SK-N-SH treated with all-trans-retinoic acid at 6 μM for 48 hours (cell line): ENCODE measurements at regions not wholly inside any gene's neighbourhood (a gene's known extent, or its start where the extent isn't known, plus 50 kb on each side); places are given as distances from the start of the nearest gene placed in this dataset.

Experiments used
- ATAC-seq: fragments of 200-7000 bp; cut with Tn5 transposase; 3 replicates; pipeline ENCODE4 v1.9.1; 2020; ENCODE audit warnings: mild to moderate bottlenecking, moderate library complexity
- ARNTL ChIP-seq: fragments of 450-650 bp; formaldehyde crosslinking; IDR thresholded peaks from 2 replicates; pipeline ENCODE4 v1.5.0; 2020; ENCODE audit warnings: low read depth, mild to moderate bottlenecking, moderate library complexity, borderline replicate concordance
- BACH2 ChIP-seq: fragments of 250-450 bp; sonication (Bioruptor Pico); IDR thresholded peaks from 2 replicates; pipeline ENCODE4 v1.9.0; 2021; ENCODE audit warnings: mild to moderate bottlenecking, borderline replicate concordance
- CREB5 ChIP-seq: fragments of 250-450 bp; sonication (Bioruptor Pico); IDR thresholded peaks from 2 replicates; pipeline ENCODE4 v1.5.1; 2020; ENCODE audit warnings: low read depth, mild to moderate bottlenecking, moderate library complexity
- CSDC2 ChIP-seq: fragments of 250-450 bp; sonication (Bioruptor Pico); IDR thresholded peaks from 2 replicates; pipeline ENCODE4 v1.5.0; 2020; ENCODE audit warnings: mild to moderate bottlenecking, moderate library complexity
- CSRNP3 ChIP-seq: fragments of 250-450 bp; sonication (Bioruptor Pico); IDR thresholded peaks from 2 replicates; pipeline ENCODE4 v1.5.1; 2021; ENCODE audit warnings: mild to moderate bottlenecking, moderate library complexity
- ESRRG ChIP-seq: fragments of 250-450 bp; sonication (Bioruptor Pico); IDR thresholded peaks from 2 replicates; pipeline ENCODE4 v1.6.1; 2021; ENCODE audit warnings: mild to moderate bottlenecking
- OSR1 ChIP-seq: fragments of 250-450 bp; sonication (Bioruptor Pico); IDR thresholded peaks from 2 replicates; pipeline ENCODE4 v1.8.0; 2022; ENCODE audit warnings: moderate library complexity, mild to moderate bottlenecking, inconsistent platforms
- PATZ1 ChIP-seq: fragments of 250-450 bp; sonication (Bioruptor Pico); IDR thresholded peaks from 2 replicates; pipeline ENCODE4 v1.8.0; 2020; ENCODE audit warnings: mild to moderate bottlenecking, moderate library complexity, borderline replicate concordance
- POU6F1 ChIP-seq: fragments of 250-450 bp; sonication (Bioruptor Pico); IDR thresholded peaks from 2 replicates; pipeline ENCODE4 v1.8.0; 2021; ENCODE audit warnings: low read depth, mild to moderate bottlenecking, moderate library complexity, borderline replicate concordance
- PPARA ChIP-seq: fragments of 250-450 bp; sonication (Bioruptor Pico); IDR thresholded peaks from 2 replicates; pipeline ENCODE4 v1.5.0; 2020; ENCODE audit warnings: mild to moderate bottlenecking, borderline replicate concordance
- RARB ChIP-seq: fragments of 250-450 bp; sonication (Bioruptor Pico); IDR thresholded peaks from 2 replicates; pipeline ENCODE4 v1.8.0; 2021; ENCODE audit warnings: mild to moderate bottlenecking, moderate library complexity
- SNAI2 ChIP-seq: fragments of 250-450 bp; sonication (Bioruptor Pico); IDR thresholded peaks from 2 replicates; pipeline ENCODE4 v1.5.0; 2020; ENCODE audit warnings: mild to moderate bottlenecking, moderate library complexity
- TCF4 ChIP-seq: fragments of 250-450 bp; sonication (Bioruptor Pico); IDR thresholded peaks from 2 replicates; pipeline ENCODE4 v1.8.0; 2021; ENCODE audit warnings: mild to moderate bottlenecking, moderate library complexity, borderline replicate concordance
- TOX ChIP-seq: fragments of 250-450 bp; sonication (Bioruptor Pico); IDR thresholded peaks from 2 replicates; pipeline ENCODE4 v1.8.0; 2021; ENCODE audit warnings: mild to moderate bottlenecking, moderate library complexity, borderline replicate concordance
- TSHZ2 ChIP-seq: fragments of 250-450 bp; sonication (Bioruptor Pico); IDR thresholded peaks from 2 replicates; pipeline ENCODE4 v1.5.0; 2020; ENCODE audit warnings: mild to moderate bottlenecking, moderate library complexity
- ZC3H10 ChIP-seq: fragments of 250-450 bp; sonication (Bioruptor Pico); IDR thresholded peaks from 2 replicates; pipeline ENCODE4 v1.5.1; 2021; ENCODE audit warnings: mild to moderate bottlenecking, moderate library complexity
- ZFP3 ChIP-seq: fragments of 250-450 bp; sonication (Bioruptor Pico); IDR thresholded peaks from 2 replicates; pipeline ENCODE4 v1.5.0; 2020; ENCODE audit warnings: mild to moderate bottlenecking, moderate library complexity
- ZFP30 ChIP-seq: fragments of 450-650 bp; formaldehyde crosslinking; IDR thresholded peaks from 2 replicates; pipeline ENCODE4 v1.5.0; 2022; ENCODE audit warnings: mild to moderate bottlenecking, moderate library complexity
- ZNF565 ChIP-seq: fragments of 450-650 bp; formaldehyde crosslinking; conservative IDR thresholded peaks from 2 replicates; pipeline ENCODE4 v1.5.0; 2020; ENCODE audit warnings: low read depth, mild to moderate bottlenecking, moderate library complexity
- ZNF70 ChIP-seq: fragments of 450-650 bp; formaldehyde crosslinking; IDR thresholded peaks from 2 replicates; pipeline ENCODE4 v1.5.0; 2020; ENCODE audit warnings: mild to moderate bottlenecking, moderate library complexity
- ZNF8 ChIP-seq: fragments of 450-650 bp; formaldehyde crosslinking; IDR thresholded peaks from 2 replicates; pipeline ENCODE4 v1.5.0; 2020; ENCODE audit warnings: mild to moderate bottlenecking, moderate library complexity

GRCh38 chr11:38948392-38948791, 2350.4 kb upstream of the RAG2 start (continued):
- TF ChIP-seq TSHZ2 (CRISPR knock-in tag), result no peak
- TF ChIP-seq CSRNP3 (CRISPR knock-in tag), result no peak
- TF ChIP-seq CSDC2, result no peak
- no peak for TF ChIP-seq OSR1 (CRISPR knock-in tag)
- no peak for TF ChIP-seq ESRRG (CRISPR knock-in tag)
- TF ChIP-seq, all 23 proteins: peak for 0

- no peak for TF ChIP-seq ZFP3 (CRISPR knock-in tag)
- TF ChIP-seq ZNF70 (CRISPR knock-in tag), result no peak
- TF ChIP-seq TOX (CRISPR knock-in tag), result no peak
- TF ChIP-seq ESRRG (CRISPR knock-in tag), result no peak
- TF ChIP-seq TCF4, result no peak
- TF ChIP-seq ARNTL, result no peak
- TF ChIP-seq RARB (CRISPR knock-in tag), result no peak
- no peak for TF ChIP-seq POU6F1 (CRISPR knock-in tag)
- no peak for TF ChIP-seq PPARA (CRISPR knock-in tag)
- no peak for TF ChIP-seq ZNF8
- no peak for TF ChIP-seq PATZ1 (CRISPR knock-in tag)
- TF ChIP-seq SNAI2 (CRISPR knock-in tag), result no peak
- no peak for TF ChIP-seq CREB5 (CRISPR knock-in tag)
- no peak for TF ChIP-seq ZNF565 (CRISPR knock-in tag)
- no peak for TF ChIP-seq ZFP30 (CRISPR knock-in tag)
- TF ChIP-seq TSHZ2 (CRISPR knock-in tag), result no peak
- TF ChIP-seq OSR1 (CRISPR knock-in tag), result no peak
- TF ChIP-seq CSDC2, result no peak
- TF ChIP-seq ZC3H10 (CRISPR knock-in tag), result no peak
- no peak for TF ChIP-seq BACH2
- no peak for ATAC-seq
Observed at GRCh38 chr11:38937709-38938108, 2339.7 kb upstream of the RAG2 start.
